ENCODE measurements at regions not wholly inside any gene's neighbourhood (a gene's known extent, or its start where the extent isn't known, plus 50 kb on each side); places are given as distances from the start of the nearest gene placed in this dataset.
"Not testable (repeated sequence)": the region's sequence is repeated elsewhere in the genome, so short reads cannot be mapped to it uniquely, and the experiment has no call there.

GRCh38 chr10:4606856-4607636 lies 219.0 kb upstream of the AKR1E2 start:
- Mint-ChIP-seq H3K9me3 (ENCODE audit: unreplicated experiment) (no peaks in the 10 kb centered on the region), H3K36me3 (ENCODE audit: insufficient read depth, unreplicated experiment) (no peaks in the 10 kb centered on the region), H3K27me3 (ENCODE audit: insufficient read depth, unreplicated experiment) (no peaks in the 10 kb centered on the region), H3K4me1 (ENCODE audit: insufficient read depth, unreplicated experiment) (no peaks in the 10 kb centered on the region), H3K27ac (ENCODE audit: low read depth, unreplicated experiment) (no peak overlapping the region), H3K4me3 (ENCODE audit: unreplicated experiment) (no peak overlapping the region)
- DNase-seq (ENCODE audit: unreplicated experiment): no peak
- no TSS peak for BruUV-seq (replicated peaks)
- intact Hi-C loops (cut with micrococcal nuclease): no loop called here
- ChIA-PET POLR2A (interaction anchor here (0.6 kb wide), 1 partner anchor 1384 kb away, joined by 4 read pairs; no protein-coding TSS in a partner anchor), CTCF (no interaction called here)
- TF ChIP-seq CTCF (IDR thresholded peaks at IDR 0.05; ENCODE audit: unreplicated experiment): no peak

- no peak for DNase-seq (ENCODE audit: unreplicated experiment)
- Mint-ChIP-seq H3K9me3 (ENCODE audit: unreplicated experiment) (no peaks in the 10 kb centered on the region), H3K4me1 (ENCODE audit: insufficient read depth, unreplicated experiment) (no peaks in the 10 kb centered on the region), H3K36me3 (ENCODE audit: insufficient read depth, unreplicated experiment) (no peaks in the 10 kb centered on the region), H3K4me3 (ENCODE audit: unreplicated experiment) (no peak overlapping the region), H3K27me3 (ENCODE audit: insufficient read depth, unreplicated experiment) (no peaks in the 10 kb centered on the region), H3K27ac (ENCODE audit: low read depth, unreplicated experiment) (no peak overlapping the region)
- TF ChIP-seq CTCF (IDR thresholded peaks at IDR 0.05; ENCODE audit: unreplicated experiment): no peak
- intact Hi-C loops (cut with micrococcal nuclease): no loop called here
- ChIA-PET POLR2A (interaction anchor here (0.7 kb wide), 1 partner anchor 20 kb away, joined by 3 read pairs; no protein-coding TSS in a partner anchor), CTCF (interaction anchor here (0.6 kb wide), 2 partner anchors 31 to 70 kb away, joined by 3 read pairs; no protein-coding TSS in a partner anchor)
- BruUV-seq (replicated peaks): no TSS peak
Measured at GRCh38 chr10:4602764-4603491, 223.1 kb upstream of the AKR1E2 start.

GRCh38 chr10:4599471-4599870 lies 226.5 kb upstream of the AKR1E2 start:
- BruUV-seq (replicated peaks): no TSS peak
- no peak for DNase-seq (ENCODE audit: unreplicated experiment)
- ChIA-PET CTCF (no interaction called here), POLR2A (no interaction called here)
- Mint-ChIP-seq H3K36me3 (ENCODE audit: insufficient read depth, unreplicated experiment) (no peaks in the 10 kb centered on the region), H3K4me3 (ENCODE audit: unreplicated experiment) (no peak overlapping the region), H3K4me1 (ENCODE audit: insufficient read depth, unreplicated experiment) (no peaks in the 10 kb centered on the region), H3K27me3 (ENCODE audit: insufficient read depth, unreplicated experiment) (no peaks in the 10 kb centered on the region), H3K27ac (ENCODE audit: low read depth, unreplicated experiment) (no peak overlapping the region), H3K9me3 (ENCODE audit: unreplicated experiment) (no peaks in the 10 kb centered on the region)
- no peak for TF ChIP-seq CTCF (IDR thresholded peaks at IDR 0.05; ENCODE audit: unreplicated experiment)
- intact Hi-C loops (cut with micrococcal nuclease): no loop called here

GRCh38 chr10:4597898-4598297 lies 228.1 kb upstream of the AKR1E2 start:
- POLR2A ChIA-PET; intact Hi-C loops (cut with micrococcal nuclease); BruUV-seq (replicated peaks): not testable (repeated sequence)

More at GRCh38 chr10:4597898-4598297, 228.1 kb upstream of the AKR1E2 start:
- H3K27ac Mint-ChIP-seq (ENCODE audit: low read depth, unreplicated experiment); DNase-seq (ENCODE audit: unreplicated experiment); H3K9me3 Mint-ChIP-seq (ENCODE audit: unreplicated experiment); H3K27me3 Mint-ChIP-seq (ENCODE audit: insufficient read depth, unreplicated experiment); H3K4me1 Mint-ChIP-seq (ENCODE audit: insufficient read depth, unreplicated experiment); H3K4me3 Mint-ChIP-seq (ENCODE audit: unreplicated experiment); CTCF ChIA-PET; H3K36me3 Mint-ChIP-seq (ENCODE audit: insufficient read depth, unreplicated experiment): not testable (repeated sequence)
